Thyroid gland (tissue), 4 donors: ENCODE measurements at regions not wholly inside any gene's neighbourhood (a gene's known extent, or its start where the extent isn't known, plus 50 kb on each side); places are given as distances from the start of the nearest gene placed in this dataset.

Experiments used
- DNase-seq, 2 donors: peaks; one replicate each; pipeline ENCODE4 v3.0.0-alpha.2; 2019
- H3K27ac ChIP-seq, 3 donors: fragments of 200-600 bp; sonication (generic); 1 replicate in 2 of 3; 2 replicates in 1 of 3; pipeline ENCODE4 v1.5.1; 2016 to 2019; ENCODE audit warnings: mild to moderate bottlenecking in 1 of 3, moderate library complexity in 1 of 3
- H3K27me3 ChIP-seq: fragments of 200-600 bp; sonication (generic); one replicate; pipeline ENCODE4 v1.5.1; 2019
- H3K36me3 ChIP-seq, 2 donors: fragments of 200-600 bp; sonication (generic); one replicate each; pipeline ENCODE4 v1.5.1; 2016 to 2019
- H3K4me1 ChIP-seq, 2 donors: fragments of 200-600 bp; sonication (generic); one replicate each; pipeline ENCODE4 v1.5.1; 2017 to 2019
- H3K4me3 ChIP-seq, 3 donors: fragments of 200-600 bp; sonication (generic); replicated peaks in 1 of 3; 1 replicate in 2 of 3; 2 replicates in 1 of 3; pipeline ENCODE4 v1.5.1; 2016; ENCODE audit warnings: mild to moderate bottlenecking in 1 of 3
- H3K9me3 ChIP-seq: fragments of 200-600 bp; sonication (generic); one replicate; pipeline ENCODE4 v1.5.1; 2017
- POLR2A ChIP-seq, 2 donors: fragments of 450-650 bp; IDR thresholded peaks; one replicate each; pipeline ENCODE4 v1.6.1; 2017; ENCODE audit warnings: antibody characterized with exemption in 2 of 2, mild to moderate bottlenecking in 2 of 2, moderate library complexity in 1 of 2
- WGBS, 2 donors: methylation state at CpG; one replicate each; pipeline ENCODE4 v1.1.5; 2017; 5-methylcytosine and 5-hydroxymethylcytosine counted together
- intact Hi-C: fragments of 100-400 bp; cut with DNase I; formaldehyde crosslinking; loops from one replicate; pipeline ENCODE4 v1.15.1; 2023
- TF ChIP-seq, protein P1 (sequence below), 6 experiments: fragments of 200-600 bp in 3 of 6; fragments of 450-650 bp in 3 of 6; sonication (generic) in 3 of 6; IDR thresholded peaks; one replicate each; pipeline ENCODE4 v1.5.1; 2016 to 2019; ENCODE audit warnings: antibody characterized with exemption in 6 of 6, mild to moderate bottlenecking in 2 of 6, inconsistent platforms in 1 of 6, moderate library complexity in 1 of 6

DNA sequence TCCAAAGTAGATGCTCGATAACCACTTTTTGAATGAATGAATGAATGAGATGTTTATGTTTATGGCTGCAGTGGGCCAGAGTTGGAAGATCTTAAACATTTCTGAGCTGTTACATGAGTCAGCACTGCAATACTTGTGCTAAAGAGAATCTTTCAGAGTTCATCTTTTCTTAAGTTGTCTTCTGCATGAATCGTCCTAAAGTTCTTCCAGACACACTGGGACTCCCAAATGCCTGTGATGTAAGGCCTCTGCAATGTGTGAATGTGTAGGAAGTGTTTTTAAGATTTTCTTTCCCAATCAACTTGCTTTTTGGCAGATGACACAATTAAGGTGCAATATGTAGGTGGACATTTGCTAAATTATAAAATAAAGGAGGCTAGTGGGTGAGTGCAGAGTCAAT, 50.3 kb upstream of the TRIM9 start:
- no peak overlapping the region for H3K4me3 ChIP-seq
- no peak overlapping the region for H3K27ac ChIP-seq

DNA sequence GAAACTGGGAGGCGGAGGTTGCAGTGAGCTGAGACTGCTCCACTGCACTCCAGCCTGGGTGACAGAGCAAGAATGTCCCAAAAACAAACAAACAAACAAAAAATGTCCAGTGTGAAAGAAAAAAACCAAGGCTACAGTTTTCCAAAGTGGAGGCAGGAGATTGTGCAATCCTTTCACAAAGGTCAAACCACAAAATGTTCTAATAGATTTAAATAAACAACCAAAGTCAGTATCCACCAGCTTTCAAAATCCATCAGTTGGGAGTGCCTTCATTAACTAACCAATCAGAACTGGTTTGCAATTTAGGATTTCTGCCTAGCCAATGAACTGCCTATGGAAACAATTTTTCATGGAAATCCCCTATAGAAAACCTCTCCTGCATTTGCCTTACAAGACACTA, 52.3 kb upstream of the TRIM9 start:
- intact Hi-C loops, result no loop called here
- H3K27me3 ChIP-seq, result no peaks in the 10 kb centered on the region
- H3K36me3 ChIP-seq, result no peaks in the 10 kb centered on the region
- no peak for DNase-seq
- H3K27ac ChIP-seq, result no peak overlapping the region
- no peaks in the 10 kb centered on the region for H3K4me1 ChIP-seq
- no peaks in the 10 kb centered on the region for H3K9me3 ChIP-seq
- WGBS, 2 donors, result 39 to 96% methylated on average over 1 of the region's 1 CpG
- TF ChIP-seq, protein P1, sequence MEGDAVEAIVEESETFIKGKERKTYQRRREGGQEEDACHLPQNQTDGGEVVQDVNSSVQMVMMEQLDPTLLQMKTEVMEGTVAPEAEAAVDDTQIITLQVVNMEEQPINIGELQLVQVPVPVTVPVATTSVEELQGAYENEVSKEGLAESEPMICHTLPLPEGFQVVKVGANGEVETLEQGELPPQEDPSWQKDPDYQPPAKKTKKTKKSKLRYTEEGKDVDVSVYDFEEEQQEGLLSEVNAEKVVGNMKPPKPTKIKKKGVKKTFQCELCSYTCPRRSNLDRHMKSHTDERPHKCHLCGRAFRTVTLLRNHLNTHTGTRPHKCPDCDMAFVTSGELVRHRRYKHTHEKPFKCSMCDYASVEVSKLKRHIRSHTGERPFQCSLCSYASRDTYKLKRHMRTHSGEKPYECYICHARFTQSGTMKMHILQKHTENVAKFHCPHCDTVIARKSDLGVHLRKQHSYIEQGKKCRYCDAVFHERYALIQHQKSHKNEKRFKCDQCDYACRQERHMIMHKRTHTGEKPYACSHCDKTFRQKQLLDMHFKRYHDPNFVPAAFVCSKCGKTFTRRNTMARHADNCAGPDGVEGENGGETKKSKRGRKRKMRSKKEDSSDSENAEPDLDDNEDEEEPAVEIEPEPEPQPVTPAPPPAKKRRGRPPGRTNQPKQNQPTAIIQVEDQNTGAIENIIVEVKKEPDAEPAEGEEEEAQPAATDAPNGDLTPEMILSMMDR (IDR thresholded peaks at IDR 0.05), result no peak
- H3K4me3 ChIP-seq, result no peak overlapping the region

More for the DNA sequence above, 50.3 kb upstream of the TRIM9 start:
- TF ChIP-seq, protein P1 (IDR thresholded peaks at IDR 0.05), result no peak
- no peak for TF ChIP-seq POLR2A (IDR thresholded peaks at IDR 0.05)
- no peaks in the 10 kb centered on the region for H3K27me3 ChIP-seq
- intact Hi-C loops, result no loop called here
- no peaks in the 10 kb centered on the region for H3K4me1 ChIP-seq
- WGBS, 2 donors, result 89 to 90% methylated on average over 2 of the region's 2 CpGs
- no peaks in the 10 kb centered on the region for H3K36me3 ChIP-seq
- no peaks in the 10 kb centered on the region for H3K9me3 ChIP-seq
- DNase-seq, result no peak

DNA sequence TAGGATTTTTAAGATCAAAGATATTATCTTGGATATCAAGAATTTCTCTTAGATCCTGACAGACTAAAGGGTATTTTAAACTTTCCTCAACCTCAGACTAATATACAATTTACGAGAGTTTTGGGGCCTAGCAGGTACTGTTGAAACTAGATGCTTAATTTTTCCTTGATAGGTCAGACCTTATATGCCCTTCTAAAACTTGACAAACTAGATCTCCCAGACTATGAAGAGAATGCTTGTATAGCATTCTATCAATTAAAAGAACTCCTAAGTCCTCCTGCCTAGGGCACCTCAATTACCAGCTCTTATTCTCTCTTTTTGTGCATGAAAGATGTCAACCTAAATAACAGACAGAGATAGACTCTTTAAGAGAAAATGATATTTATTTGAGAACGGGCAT, 60.4 kb upstream of the TRIM9 start:
- H3K4me3 ChIP-seq, result no peak overlapping the region
- 73 to 74% methylated on average over 2 of the region's 2 CpGs for WGBS, 2 donors
- H3K36me3 ChIP-seq, result no peaks in the 10 kb centered on the region
- peaks cover 4 to 7% of the 10 kb centered on the region in 2 donors for H3K4me1 ChIP-seq
- TF ChIP-seq POLR2A (IDR thresholded peaks at IDR 0.05), result no peak
- TF ChIP-seq, protein P1 (IDR thresholded peaks at IDR 0.05), result no peak
- H3K27ac ChIP-seq, result no peak overlapping the region
- intact Hi-C loops, result no loop called here
- no peaks in the 10 kb centered on the region for H3K9me3 ChIP-seq
- no peaks in the 10 kb centered on the region for H3K27me3 ChIP-seq
- no peak for DNase-seq

DNA sequence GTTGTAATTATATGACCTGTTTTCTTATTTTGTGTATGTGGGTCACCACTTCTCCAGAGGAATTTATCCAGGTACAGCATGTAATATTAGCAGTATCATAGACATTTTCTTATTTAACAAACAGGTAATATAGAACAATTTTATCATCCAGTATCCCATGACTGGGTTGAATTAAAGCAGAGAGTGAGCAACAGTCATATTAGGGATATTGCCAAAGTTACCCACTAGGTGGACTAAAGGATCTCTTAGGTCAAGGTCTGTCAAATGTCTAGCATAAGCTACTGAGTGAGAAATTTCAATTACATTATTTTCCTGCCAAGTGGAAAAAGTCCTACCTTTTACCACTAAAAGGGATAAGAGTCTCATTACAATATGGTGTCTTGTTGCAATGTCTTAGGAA, 62.1 kb upstream of the TRIM9 start:
- no peak for TF ChIP-seq POLR2A (IDR thresholded peaks at IDR 0.05)
- TF ChIP-seq, protein P1 (IDR thresholded peaks at IDR 0.05), result peak in 3 of 6 experiments; percentile 40 to 44 (median 41)
- Histone ChIP-seq H3K36me3 (no peaks in the 10 kb centered on the region), H3K4me1 (peaks cover 4 to 7% of the 10 kb centered on the region in 2 donors), H3K27me3 (no peaks in the 10 kb centered on the region), H3K4me3 (no peak overlapping the region), H3K27ac (no peak overlapping the region), H3K9me3 (no peaks in the 10 kb centered on the region)
- DNase-seq, result no peak
- intact Hi-C loops, result no loop called here

DNA sequence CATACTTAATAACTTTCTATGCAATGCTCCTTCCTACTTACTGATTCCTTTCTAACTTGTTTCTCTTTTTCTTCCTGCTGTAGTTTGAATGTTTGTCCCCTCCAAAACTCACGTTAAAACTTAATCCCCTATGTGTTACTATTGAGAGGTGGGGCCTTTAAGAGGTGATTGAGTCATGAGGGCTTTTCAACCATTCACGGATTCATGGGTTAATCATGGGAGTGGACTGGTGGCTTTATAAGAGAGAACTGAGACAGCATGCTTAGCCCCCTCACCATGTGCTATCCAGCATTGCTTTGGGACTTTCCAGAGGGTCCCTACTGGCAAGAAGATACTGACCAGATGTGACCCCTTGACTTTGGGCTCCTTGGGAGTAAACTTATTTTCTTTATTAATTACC, 66.0 kb upstream of the TRIM9 start:
- Histone ChIP-seq H3K4me1 (peaks cover 2% of the 10 kb centered on the region in 2 donors), H3K36me3 (no peaks in the 10 kb centered on the region), H3K27me3 (no peaks in the 10 kb centered on the region), H3K4me3 (no peak overlapping the region), H3K9me3 (no peaks in the 10 kb centered on the region), H3K27ac (no peak overlapping the region)
- DNase-seq, result no peak
- intact Hi-C loops, result no loop called here
- WGBS, 2 donors, result 65 to 87% methylated on average over 2 of the region's 2 CpGs
- no peak for TF ChIP-seq POLR2A (IDR thresholded peaks at IDR 0.05)
- TF ChIP-seq, protein P1 (IDR thresholded peaks at IDR 0.05), result no peak
